ENCODE measurements at regions not wholly inside any gene's neighbourhood (a gene's known extent, or its start where the extent isn't known, plus 50 kb on each side); places are given as distances from the start of the nearest gene placed in this dataset.

DNA sequence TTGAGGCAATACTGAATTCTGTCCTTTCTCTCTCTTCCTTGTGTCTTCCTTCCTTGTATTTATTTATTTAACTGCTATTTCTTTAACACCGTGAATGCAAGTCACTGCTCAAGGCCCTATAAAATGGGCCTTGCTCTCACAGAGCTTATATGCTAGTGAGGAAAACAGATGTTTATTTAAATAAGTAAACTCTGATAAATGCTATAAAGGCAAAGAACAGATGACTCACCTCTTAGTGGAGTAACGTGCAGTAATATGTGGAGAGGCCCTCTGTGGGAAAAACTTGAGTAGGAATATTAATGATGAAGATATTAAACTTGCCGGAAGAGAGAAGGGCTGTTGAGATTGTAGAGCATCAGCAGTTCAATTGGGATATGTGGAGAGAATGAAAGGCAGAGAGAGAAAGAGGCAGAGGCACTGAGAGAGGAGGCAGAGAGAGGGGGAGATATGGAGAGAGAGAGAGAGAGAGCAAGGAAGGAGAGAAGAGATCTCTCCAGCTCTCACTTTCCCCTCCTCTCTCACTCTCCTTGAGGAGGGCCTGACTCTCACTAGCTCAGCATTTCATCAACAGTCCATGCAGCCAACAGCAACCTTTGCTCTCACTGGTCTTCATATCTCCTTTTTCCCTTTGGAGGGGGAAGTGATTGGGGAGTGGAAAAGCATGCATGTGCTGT, 322.2 kb downstream of the LMX1A start:
- no peak for TF ChIP-seq POLR2AphosphoS5 (IDR thresholded peaks at IDR 0.05; ENCODE audit: borderline replicate concordance, low read depth, low read length)
- no peak for TF ChIP-seq FOXP2 (optimal IDR thresholded peaks at IDR 0.05; ENCODE audit: control extremely low read depth, extremely low read length, insufficient read depth)
